Fibroblast of upper back skin (primary cell): ENCODE measurements at regions not wholly inside any gene's neighbourhood (a gene's known extent, or its start where the extent isn't known, plus 50 kb on each side); places are given as distances from the start of the nearest gene placed in this dataset.
A peak's percentile ranks its signal among the peaks of the same experiment; 100 is the strongest.

Source experiments
- DNase-seq: peaks from one replicate; pipeline ENCODE4 v3.0.0-alpha.2; 2013

- peak; percentile 78 for DNase-seq
Measured at GRCh38 chr14:28652782-28653181, 113.8 kb upstream of the FOXG1 start.

- DNase-seq: peak; percentile 21
Measured at GRCh38 chr14:28653521-28653920, 113.1 kb upstream of the FOXG1 start.

GRCh38 chr14:28656704-28657255 is 109.8 kb upstream of the FOXG1 start:
- peak; percentile 45 for DNase-seq

GRCh38 chr14:28661171-28661772 is 105.3 kb upstream of the FOXG1 start:
- peak; percentile 95 for DNase-seq

- no peak for DNase-seq
Measured at GRCh38 chr14:28666961-28667360, 99.6 kb upstream of the FOXG1 start.

- no peak for DNase-seq
Measured at GRCh38 chr14:28671425-28671824, 95.2 kb upstream of the FOXG1 start.

- no peak for DNase-seq
Measured at GRCh38 chr14:28673056-28673455, 93.5 kb upstream of the FOXG1 start.

GRCh38 chr14:28676479-28676878 is 90.1 kb upstream of the FOXG1 start:
- DNase-seq: peak; percentile 85

GRCh38 chr14:28677381-28677780 is 89.2 kb upstream of the FOXG1 start:
- no peak for DNase-seq

GRCh38 chr14:28678887-28679286 is 87.7 kb upstream of the FOXG1 start:
- DNase-seq: no peak

GRCh38 chr14:28681681-28682080 is 84.9 kb upstream of the FOXG1 start:
- no peak for DNase-seq

GRCh38 chr14:28690029-28690692 is 76.4 kb upstream of the FOXG1 start:
- DNase-seq: no peak

GRCh38 chr14:28695109-28695508 is 71.5 kb upstream of the FOXG1 start:
- no peak for DNase-seq

GRCh38 chr14:28701733-28702132 is 64.9 kb upstream of the FOXG1 start:
- DNase-seq: no peak

- no peak for DNase-seq
Measured at GRCh38 chr14:28703482-28703881, 63.1 kb upstream of the FOXG1 start.

GRCh38 chr14:28704153-28704552 is 62.4 kb upstream of the FOXG1 start:
- DNase-seq: no peak

GRCh38 chr14:28707814-28708213 is 58.8 kb upstream of the FOXG1 start:
- peak; percentile 69 for DNase-seq

- no peak for DNase-seq
Measured at GRCh38 chr14:28709571-28710305, 56.8 kb upstream of the FOXG1 start.
